ENCODE measurements at regions not wholly inside any gene's neighbourhood (a gene's known extent, or its start where the extent isn't known, plus 50 kb on each side); places are given as distances from the start of the nearest gene placed in this dataset.

- no peak overlapping the region for H3K4me3 Mint-ChIP-seq (ENCODE audit: unreplicated experiment)
- no peaks in the 10 kb centered on the region for H3K27me3 Mint-ChIP-seq (ENCODE audit: insufficient read depth, unreplicated experiment)
- no peaks in the 10 kb centered on the region for H3K9me3 Mint-ChIP-seq (ENCODE audit: unreplicated experiment)
- ChIA-PET POLR2A (interaction anchor here (0.5 kb wide), 1 partner anchor 12 kb away, joined by 4 read pairs; no protein-coding TSS in a partner anchor), CTCF (no interaction called here)
- no peaks in the 10 kb centered on the region for H3K36me3 Mint-ChIP-seq (ENCODE audit: insufficient read depth, unreplicated experiment)
- intact Hi-C loops (cut with micrococcal nuclease): no loop called here
- no peak for TF ChIP-seq CTCF (IDR thresholded peaks at IDR 0.05; ENCODE audit: unreplicated experiment)
- no TSS peak for BruUV-seq (replicated peaks)
- H3K27ac Mint-ChIP-seq (ENCODE audit: low read depth, unreplicated experiment): no peak overlapping the region
- no peak for DNase-seq (ENCODE audit: unreplicated experiment)
- H3K4me1 Mint-ChIP-seq (ENCODE audit: insufficient read depth, unreplicated experiment): peaks cover 5% of the 10 kb centered on the region
Observed at GRCh38 chr1:55646181-55646580, 431.0 kb upstream of the USP24 start.

- no peak overlapping the region for H3K4me3 Mint-ChIP-seq (ENCODE audit: unreplicated experiment)
- no TSS peak for BruUV-seq (replicated peaks)
- ChIA-PET POLR2A (no interaction called here), CTCF (no interaction called here)
- no peak overlapping the region for H3K27ac Mint-ChIP-seq (ENCODE audit: low read depth, unreplicated experiment)
- DNase-seq (ENCODE audit: unreplicated experiment): no peak
- intact Hi-C loops (cut with micrococcal nuclease): no loop called here
- no peaks in the 10 kb centered on the region for H3K36me3 Mint-ChIP-seq (ENCODE audit: insufficient read depth, unreplicated experiment)
- peaks cover 4% of the 10 kb centered on the region for H3K4me1 Mint-ChIP-seq (ENCODE audit: insufficient read depth, unreplicated experiment)
- H3K27me3 Mint-ChIP-seq (ENCODE audit: insufficient read depth, unreplicated experiment): no peaks in the 10 kb centered on the region
- H3K9me3 Mint-ChIP-seq (ENCODE audit: unreplicated experiment): no peaks in the 10 kb centered on the region
- no peak for TF ChIP-seq CTCF (IDR thresholded peaks at IDR 0.05; ENCODE audit: unreplicated experiment)
Observed at GRCh38 chr1:55645270-55645669, 430.1 kb upstream of the USP24 start.

- intact Hi-C loops (cut with micrococcal nuclease): no loop called here
- Mint-ChIP-seq H3K36me3 (ENCODE audit: insufficient read depth, unreplicated experiment) (no peaks in the 10 kb centered on the region), H3K27ac (ENCODE audit: low read depth, unreplicated experiment) (no peak overlapping the region), H3K4me1 (ENCODE audit: insufficient read depth, unreplicated experiment) (no peaks in the 10 kb centered on the region), H3K4me3 (ENCODE audit: unreplicated experiment) (no peak overlapping the region), H3K9me3 (ENCODE audit: unreplicated experiment) (peaks cover 7% of the 10 kb centered on the region), H3K27me3 (ENCODE audit: insufficient read depth, unreplicated experiment) (no peaks in the 10 kb centered on the region)
- BruUV-seq (replicated peaks): no TSS peak
- CTCF ChIA-PET: interaction anchor here (0.6 kb wide), 1 partner anchor 15 kb away, joined by 5 read pairs; no protein-coding TSS in a partner anchor
- DNase-seq (ENCODE audit: unreplicated experiment): no peak
- TF ChIP-seq CTCF (IDR thresholded peaks at IDR 0.05; ENCODE audit: unreplicated experiment): no peak
- POLR2A ChIA-PET: interaction anchor here (0.6 to 1.9 kb wide), 3 partner anchors 8 to 1630 kb away, joined by 3 to 4 read pairs (median 3); no protein-coding TSS in a partner anchor
Observed at GRCh38 chr1:55641947-55642346, 426.8 kb upstream of the USP24 start.

- Mint-ChIP-seq H3K9me3 (ENCODE audit: unreplicated experiment) (peaks cover 10% of the 10 kb centered on the region), H3K4me3 (ENCODE audit: unreplicated experiment) (no peak overlapping the region), H3K27ac (ENCODE audit: low read depth, unreplicated experiment) (no peak overlapping the region), H3K4me1 (ENCODE audit: insufficient read depth, unreplicated experiment) (no peaks in the 10 kb centered on the region), H3K36me3 (ENCODE audit: insufficient read depth, unreplicated experiment) (no peaks in the 10 kb centered on the region), H3K27me3 (ENCODE audit: insufficient read depth, unreplicated experiment) (no peaks in the 10 kb centered on the region)
- intact Hi-C loops (cut with micrococcal nuclease): no loop called here
- ChIA-PET POLR2A (interaction anchor here (0.5 to 1.9 kb wide), 6 partner anchors 9 to 1631 kb away, joined by 3 to 5 read pairs (median 4); no protein-coding TSS in a partner anchor), CTCF (interaction anchor here (0.6 to 0.8 kb wide), 4 partner anchors 27 to 563 kb away, joined by 3 to 7 read pairs (median 3); no protein-coding TSS in a partner anchor)
- TF ChIP-seq CTCF (IDR thresholded peaks at IDR 0.05; ENCODE audit: unreplicated experiment): no peak
- DNase-seq (ENCODE audit: unreplicated experiment): no peak
- BruUV-seq (replicated peaks): no TSS peak
Observed at GRCh38 chr1:55640708-55641473, 425.7 kb upstream of the USP24 start.

All from MCF 10A (cell line).